ENCODE measurements at regions not wholly inside any gene's neighbourhood (a gene's known extent, or its start where the extent isn't known, plus 50 kb on each side); places are given as distances from the start of the nearest gene placed in this dataset.

DNA sequence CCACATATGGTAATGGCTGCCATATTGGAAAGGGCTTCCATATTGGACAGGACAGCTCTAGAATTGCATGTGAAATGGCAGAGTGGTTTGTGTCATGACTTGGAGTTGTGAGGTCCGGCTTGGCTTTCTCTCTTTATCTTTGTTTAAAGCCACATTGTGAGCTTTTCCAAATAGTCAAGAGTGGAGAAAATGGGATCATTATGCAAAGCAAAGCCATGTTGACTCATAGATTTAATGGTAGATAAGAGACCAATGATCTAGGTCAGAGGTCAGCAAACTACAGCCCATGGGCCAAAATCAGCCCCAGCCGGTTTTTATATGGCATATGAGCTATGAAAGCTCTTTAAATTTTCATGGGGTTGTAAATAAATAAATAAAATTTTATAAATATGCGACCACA lies 449.1 kb downstream of the BCL11B start:
- ChIA-PET POLR2A (no interaction called here), CTCF (no interaction called here)
- TF ChIP-seq, protein P1, sequence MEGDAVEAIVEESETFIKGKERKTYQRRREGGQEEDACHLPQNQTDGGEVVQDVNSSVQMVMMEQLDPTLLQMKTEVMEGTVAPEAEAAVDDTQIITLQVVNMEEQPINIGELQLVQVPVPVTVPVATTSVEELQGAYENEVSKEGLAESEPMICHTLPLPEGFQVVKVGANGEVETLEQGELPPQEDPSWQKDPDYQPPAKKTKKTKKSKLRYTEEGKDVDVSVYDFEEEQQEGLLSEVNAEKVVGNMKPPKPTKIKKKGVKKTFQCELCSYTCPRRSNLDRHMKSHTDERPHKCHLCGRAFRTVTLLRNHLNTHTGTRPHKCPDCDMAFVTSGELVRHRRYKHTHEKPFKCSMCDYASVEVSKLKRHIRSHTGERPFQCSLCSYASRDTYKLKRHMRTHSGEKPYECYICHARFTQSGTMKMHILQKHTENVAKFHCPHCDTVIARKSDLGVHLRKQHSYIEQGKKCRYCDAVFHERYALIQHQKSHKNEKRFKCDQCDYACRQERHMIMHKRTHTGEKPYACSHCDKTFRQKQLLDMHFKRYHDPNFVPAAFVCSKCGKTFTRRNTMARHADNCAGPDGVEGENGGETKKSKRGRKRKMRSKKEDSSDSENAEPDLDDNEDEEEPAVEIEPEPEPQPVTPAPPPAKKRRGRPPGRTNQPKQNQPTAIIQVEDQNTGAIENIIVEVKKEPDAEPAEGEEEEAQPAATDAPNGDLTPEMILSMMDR (IDR thresholded peaks at IDR 0.05; ENCODE audit: insufficient read depth, low read depth, low read length) = no peak
- no peaks in the 10 kb centered on the region for H3K36me3 ChIP-seq (ENCODE audit: control insufficient read depth, insufficient read depth, low read length)
- DNase-seq (ENCODE audit: low read depth) = no peak
- H3K27me3 ChIP-seq (ENCODE audit: control insufficient read depth, insufficient read depth, low read length) = no peaks in the 10 kb centered on the region
- H3K4me3 ChIP-seq (ENCODE audit: low read depth, low read length) = no peak overlapping the region

DNA sequence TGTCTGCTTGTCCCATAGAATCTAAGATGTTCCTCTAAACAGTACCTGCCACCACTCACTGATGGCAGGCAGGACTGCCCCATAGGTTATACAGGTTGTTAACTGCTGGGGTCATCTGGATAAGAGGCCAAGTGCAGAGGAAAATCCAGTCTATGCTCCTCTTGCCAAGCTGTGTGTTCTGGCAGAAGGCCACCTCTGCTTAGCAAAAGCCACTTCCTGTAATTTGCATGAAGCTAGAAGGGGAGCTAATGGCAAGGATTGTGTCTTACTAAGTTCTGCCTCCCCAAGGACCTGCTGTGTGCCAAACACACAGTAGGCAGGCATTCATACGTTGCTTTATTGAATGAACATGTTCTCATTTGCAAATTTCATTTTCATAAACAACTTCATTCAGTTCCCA lies 445.4 kb downstream of the BCL11B start:
- no peaks in the 10 kb centered on the region for H3K27me3 ChIP-seq (ENCODE audit: control insufficient read depth, insufficient read depth, low read length)
- CTCF ChIA-PET = no interaction called here
- no peaks in the 10 kb centered on the region for H3K36me3 ChIP-seq (ENCODE audit: control insufficient read depth, insufficient read depth, low read length)
- DNase-seq (ENCODE audit: low read depth) = no peak
- TF ChIP-seq, protein P1 (IDR thresholded peaks at IDR 0.05; ENCODE audit: insufficient read depth, low read depth, low read length) = no peak
- POLR2A ChIA-PET = no interaction called here
- H3K4me3 ChIP-seq (ENCODE audit: low read depth, low read length) = no peak overlapping the region

DNA sequence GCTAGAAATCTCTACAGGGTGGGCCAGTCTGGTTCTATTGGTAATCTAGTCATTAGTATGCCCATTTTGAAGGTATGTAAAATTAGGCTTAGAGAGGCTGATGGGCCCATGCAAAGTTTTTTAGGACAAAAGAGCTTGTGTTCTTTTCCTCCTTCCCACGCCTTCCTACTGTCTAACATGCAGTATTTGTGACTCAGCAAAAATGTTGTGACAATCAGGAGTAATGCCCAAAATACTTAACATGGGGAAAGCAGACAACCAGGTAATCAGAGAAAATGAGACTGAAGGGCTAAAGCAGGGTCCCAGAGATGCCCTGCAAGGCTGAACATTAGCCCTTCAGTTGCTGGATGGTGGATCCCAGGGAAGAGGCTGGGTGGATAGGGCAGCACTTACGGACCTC lies 437.9 kb downstream of the BCL11B start:
- TF ChIP-seq, protein P1 (IDR thresholded peaks at IDR 0.05; ENCODE audit: insufficient read depth, low read depth, low read length) = no peak
- Histone ChIP-seq H3K4me3 (ENCODE audit: low read depth, low read length) (no peak overlapping the region), H3K36me3 (ENCODE audit: control insufficient read depth, insufficient read depth, low read length) (no peaks in the 10 kb centered on the region), H3K27me3 (ENCODE audit: control insufficient read depth, insufficient read depth, low read length) (no peaks in the 10 kb centered on the region)
- no peak for DNase-seq (ENCODE audit: low read depth)
- CTCF ChIA-PET = no interaction called here
- POLR2A ChIA-PET = no interaction called here

DNA sequence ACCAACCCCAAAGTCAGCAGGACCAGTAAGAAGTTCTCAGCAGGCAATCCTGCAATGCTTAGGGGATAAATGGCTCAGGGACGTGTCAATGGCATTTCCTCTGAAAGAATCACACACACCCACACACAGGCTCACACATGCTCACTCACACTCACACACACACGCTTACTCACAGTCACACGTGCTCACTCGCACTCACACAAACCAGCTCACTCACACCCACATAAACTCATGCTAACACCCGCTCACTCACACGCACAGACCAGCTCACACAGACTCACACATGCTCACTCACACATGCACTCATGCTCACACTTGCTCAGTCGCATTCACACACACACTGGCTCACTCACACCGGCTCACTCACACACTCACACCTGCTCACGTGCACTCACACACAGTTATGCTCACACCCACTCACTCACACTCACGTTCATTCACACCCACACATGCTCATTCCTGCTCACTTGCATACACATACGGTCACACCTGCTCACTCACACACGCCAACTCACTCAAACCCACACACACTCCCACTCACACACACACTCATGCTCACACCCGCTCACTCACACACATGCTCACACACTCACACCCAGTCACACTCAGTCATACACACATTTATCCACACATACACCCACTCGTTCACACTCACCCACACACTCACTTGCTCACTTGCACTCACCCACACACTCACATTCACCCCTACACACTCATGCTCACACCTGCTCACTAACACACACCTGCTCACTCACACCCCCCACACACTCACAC lies 436.8 kb downstream of the BCL11B start:
- TF ChIP-seq, protein P1 (IDR thresholded peaks at IDR 0.05; ENCODE audit: insufficient read depth, low read depth, low read length) = no peak
- H3K4me3 ChIP-seq (ENCODE audit: low read depth, low read length) = no peak overlapping the region
- ChIA-PET CTCF (no interaction called here), POLR2A (no interaction called here)
- no peaks in the 10 kb centered on the region for H3K36me3 ChIP-seq (ENCODE audit: control insufficient read depth, insufficient read depth, low read length)
- H3K27me3 ChIP-seq (ENCODE audit: control insufficient read depth, insufficient read depth, low read length) = no peaks in the 10 kb centered on the region
- DNase-seq (ENCODE audit: low read depth) = no peak

DNA sequence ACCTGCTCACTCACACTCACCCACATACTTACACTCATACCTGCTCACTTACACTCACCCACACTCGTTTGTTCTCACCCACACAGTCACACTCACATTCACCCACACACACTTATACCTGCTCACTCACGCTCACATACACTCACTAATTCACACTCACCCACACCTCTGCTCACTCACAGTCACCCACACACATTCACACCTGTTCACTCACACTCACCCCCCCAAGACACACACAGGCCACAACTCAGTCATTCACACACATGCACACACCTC lies 436.2 kb downstream of the BCL11B start:
- Histone ChIP-seq H3K4me3 (ENCODE audit: low read depth, low read length) (no peak overlapping the region), H3K36me3 (ENCODE audit: control insufficient read depth, insufficient read depth, low read length) (no peaks in the 10 kb centered on the region), H3K27me3 (ENCODE audit: control insufficient read depth, insufficient read depth, low read length) (no peaks in the 10 kb centered on the region)
- no peak for DNase-seq (ENCODE audit: low read depth)
- ChIA-PET POLR2A (no interaction called here), CTCF (no interaction called here)
- TF ChIP-seq, protein P1 (IDR thresholded peaks at IDR 0.05; ENCODE audit: insufficient read depth, low read depth, low read length) = no peak
